Activated CD4-positive, alpha-beta T cell treated with anti-CD3 and anti-CD28 coated beads, Interleukin-10, Interleukin-2, amounts not matched to agents 100 ng/mL and 50 ng/mL, durations not matched to agents 16 hours and 8 hours (primary cell): ENCODE measurements at regions not wholly inside any gene's neighbourhood (a gene's known extent, or its start where the extent isn't known, plus 50 kb on each side); places are given as distances from the start of the nearest gene placed in this dataset.

ENCODE experiments used
- DNase-seq: peaks from one replicate; pipeline ENCODE4 v3.0.0-alpha.2; 2020

- DNase-seq: no peak
Measured at GRCh38 chr1:80836505-80836904, 964.2 kb upstream of the ADGRL2 start.

- DNase-seq: no peak
Measured at GRCh38 chr1:80827666-80828065, 973.1 kb upstream of the ADGRL2 start.

GRCh38 chr1:80825067-80825466 is 975.7 kb upstream of the ADGRL2 start:
- no peak for DNase-seq

GRCh38 chr1:80818211-80818610 is 982.5 kb upstream of the ADGRL2 start:
- no peak for DNase-seq

- DNase-seq: no peak
Measured at GRCh38 chr1:80807981-80808380, 992.8 kb upstream of the ADGRL2 start.

GRCh38 chr1:80806431-80806830 is 994.3 kb upstream of the ADGRL2 start:
- no peak for DNase-seq

GRCh38 chr1:80801695-80802094 is 999.0 kb upstream of the ADGRL2 start:
- DNase-seq: no peak

GRCh38 chr1:80799457-80799856 is 1001.3 kb upstream of the ADGRL2 start:
- no peak for DNase-seq

GRCh38 chr1:80779275-80779674 is 1021.5 kb upstream of the ADGRL2 start:
- no peak for DNase-seq

- no peak for DNase-seq
Measured at GRCh38 chr1:80778094-80778840, 1022.5 kb upstream of the ADGRL2 start.

GRCh38 chr1:80776266-80776665 is 1024.5 kb upstream of the ADGRL2 start:
- no peak for DNase-seq

- no peak for DNase-seq
Measured at GRCh38 chr1:80769208-80769750, 1031.5 kb upstream of the ADGRL2 start.

GRCh38 chr1:80767711-80768110 is 1033.0 kb upstream of the ADGRL2 start:
- no peak for DNase-seq

GRCh38 chr1:80759354-80759753 is 1041.4 kb upstream of the ADGRL2 start:
- no peak for DNase-seq

- DNase-seq: no peak
Measured at GRCh38 chr1:80755944-80756343, 1044.8 kb upstream of the ADGRL2 start.

- no peak for DNase-seq
Measured at GRCh38 chr1:80751204-80751603, 1049.5 kb upstream of the ADGRL2 start.

GRCh38 chr1:80731241-80731894 is 1069.4 kb upstream of the ADGRL2 start:
- DNase-seq: no peak

GRCh38 chr1:80722611-80723010 is 1078.1 kb upstream of the ADGRL2 start:
- DNase-seq: no peak

GRCh38 chr1:80706526-80706925 is 1094.2 kb upstream of the ADGRL2 start:
- no peak for DNase-seq

GRCh38 chr1:80678438-80678837 is 1122.3 kb upstream of the ADGRL2 start:
- no peak for DNase-seq

- no peak for DNase-seq
Measured at GRCh38 chr1:80675454-80675853, 1125.3 kb upstream of the ADGRL2 start.

- DNase-seq: no peak
Measured at GRCh38 chr1:80673935-80674597, 1126.7 kb upstream of the ADGRL2 start.

- DNase-seq: no peak
Measured at GRCh38 chr1:80668372-80668771, 1132.4 kb upstream of the ADGRL2 start.

- DNase-seq: peak; percentile 23
Measured at GRCh38 chr1:80666073-80666472, 1134.7 kb upstream of the ADGRL2 start.
